Panc1 (cell line): ENCODE measurements at regions not wholly inside any gene's neighbourhood (a gene's known extent, or its start where the extent isn't known, plus 50 kb on each side); places are given as distances from the start of the nearest gene placed in this dataset.

Source experiments
- ATAC-seq: fragments of 200-7000 bp; cut with Tn5 transposase; 2 replicates; pipeline ENCODE4 v1.9.1; 2020; ENCODE audit warnings: mild to moderate bottlenecking, moderate library complexity
- BruUV-seq: library from RNA; stranded (reverse); fragments of 400-500 nt; replicated peaks from 2 replicates; lab custom pipeline; 2021; lab: Mats Ljungman, UMichigan
- CTCF ChIA-PET: fragments of 300-600 bp; sonication (Branson Sonifier 250); formaldehyde crosslinking; loops from one replicate; lab custom pipeline; 2022; ENCODE audit warnings: antibody characterized with exemption; lab: Charles Lee
- POLR2A ChIA-PET: fragments of 300-600 bp; sonication (Branson Sonifier 250); formaldehyde crosslinking; loops from one replicate; lab custom pipeline; 2022; ENCODE audit warnings: antibody characterized with exemption; lab: Charles Lee
- DNase-seq: peaks from one replicate; pipeline ENCODE4 v3.0.0-alpha.2; 2010; ENCODE audit warnings: low read depth, low spot score
- H3K27ac ChIP-seq: 2 replicates; pipeline ENCODE4 v1.5.1; 2011; ENCODE audit warnings: mild to moderate bottlenecking, low read length, inconsistent platforms
- H3K27me3 ChIP-seq: fragments of 200-500 bp; sonication (Bioruptor generic); 2 replicates; pipeline ENCODE4 v1.6.0; 2014; ENCODE audit warnings: low read length, inconsistent platforms; ENCODE audit not compliant: control insufficient read depth, insufficient read depth
- H3K36me3 ChIP-seq: fragments of 200-500 bp; sonication (Bioruptor generic); 2 replicates; pipeline ENCODE4 v1.5.1; 2014; ENCODE audit warnings: inconsistent platforms, mild to moderate bottlenecking, low read length, moderate library complexity; ENCODE audit not compliant: control insufficient read depth, insufficient read depth
- H3K4me1 ChIP-seq: 2 replicates; pipeline ENCODE4 v1.5.1; 2011; ENCODE audit warnings: inconsistent platforms, mild to moderate bottlenecking, low read length, moderate library complexity; ENCODE audit not compliant: control insufficient read depth, insufficient read depth
- H3K4me3 ChIP-seq, 2 experiments: 2 replicates each; pipeline ENCODE4 v1.5.1; 2011 to 2012; ENCODE audit warnings: low read depth in 2 of 2, low read length in 2 of 2, mild to moderate bottlenecking in 2 of 2, inconsistent platforms in 1 of 2, moderate library complexity in 1 of 2
- H3K9me3 ChIP-seq: fragments of 200-500 bp; sonication (Bioruptor generic); 2 replicates; pipeline ENCODE4 v1.5.1; 2014; ENCODE audit warnings: low read depth, mild to moderate bottlenecking, inconsistent platforms, low read length, moderate library complexity; ENCODE audit not compliant: control insufficient read depth, insufficient read depth
- CTCF ChIP-seq: fragments of 450-650 bp; IDR thresholded peaks from 2 replicates; pipeline ENCODE4 v1.5.1; 2017; ENCODE audit warnings: mild to moderate bottlenecking
- POLR2AphosphoS5 ChIP-seq: IDR thresholded peaks from 2 replicates; pipeline ENCODE4 v1.6.1; 2012; ENCODE audit warnings: mild to moderate bottlenecking, low read depth, low read length, moderate library complexity
- REST ChIP-seq, 2 experiments: IDR thresholded peaks; 2 replicates each; pipeline ENCODE4 v1.6.1; 2011 to 2012; ENCODE audit warnings: low read depth in 2 of 2, control low read depth in 1 of 2, low read length in 1 of 2, mild to moderate bottlenecking in 1 of 2, moderate library complexity in 1 of 2; ENCODE audit not compliant: insufficient read depth in 1 of 2
- SIN3A ChIP-seq: IDR thresholded peaks from 2 replicates; pipeline ENCODE4 v1.6.1; 2012; ENCODE audit warnings: low read depth, mild to moderate bottlenecking, low read length, moderate library complexity, borderline replicate concordance; ENCODE audit not compliant: insufficient read depth
- TCF7L2 ChIP-seq: IDR thresholded peaks from 2 replicates; pipeline ENCODE4 v1.6.1; 2011; ENCODE audit warnings: mild to moderate bottlenecking, low read depth, low read length, inconsistent platforms
- in situ Hi-C: cut with HindIII; loops from 2 replicates; pipeline ENCODE4 v1.10.0; 2016; ENCODE audit warnings: low sequenced_read_pairs, low pct_unique_long_range_greater_than_20kb
- intact Hi-C: fragments of 100-400 bp; cut with micrococcal nuclease; formaldehyde crosslinking; loops from one replicate; pipeline ENCODE4 v1.10.0; 2022; ENCODE audit not compliant: unreplicated experiment

GRCh38 chr2:8139668-8140200 is 542.1 kb upstream of the ID2 start:
- in situ Hi-C loops: no loop called here
- BruUV-seq: no TSS peak
- H3K4me3 ChIP-seq: no peak overlapping the region
- intact Hi-C loops: no loop called here
- DNase-seq (no peak), ATAC-seq (no peak)
- CTCF ChIA-PET: no interaction called here
- no peak overlapping the region for H3K27ac ChIP-seq
- H3K36me3 ChIP-seq: no peaks in the 10 kb centered on the region
- H3K4me1 ChIP-seq: no peaks in the 10 kb centered on the region
- no peaks in the 10 kb centered on the region for H3K9me3 ChIP-seq
- H3K27me3 ChIP-seq: no peaks in the 10 kb centered on the region; the same call in 1 of the 2 replicates
- POLR2A ChIA-PET: no interaction called here
- TF ChIP-seq REST (IDR thresholded peaks at IDR 0.05; ENCODE audit: insufficient read depth in 1 of 2, low read depth in 2 of 2, low read length in 1 of 2): no peak
- no peak for TF ChIP-seq TCF7L2
- no peak for TF ChIP-seq CTCF
- no peak for TF ChIP-seq POLR2AphosphoS5
- TF ChIP-seq SIN3A: no peak

GRCh38 chr2:8141079-8141707 is 540.7 kb upstream of the ID2 start:
- no peak for ATAC-seq
- H3K27ac ChIP-seq: no peak overlapping the region
- DNase-seq: no peak
- H3K36me3 ChIP-seq: no peaks in the 10 kb centered on the region
- no peaks in the 10 kb centered on the region for H3K4me1 ChIP-seq
- no peaks in the 10 kb centered on the region for H3K9me3 ChIP-seq
- H3K27me3 ChIP-seq: no peaks in the 10 kb centered on the region; the same call in 1 of the 2 replicates
- CTCF ChIA-PET: no interaction called here
- no peak for TF ChIP-seq CTCF
- no peak for TF ChIP-seq TCF7L2
- TF ChIP-seq SIN3A: no peak
- no peak for TF ChIP-seq REST (IDR thresholded peaks at IDR 0.05; ENCODE audit: insufficient read depth in 1 of 2, low read depth in 2 of 2, low read length in 1 of 2)
- no peak for TF ChIP-seq POLR2AphosphoS5
- no peak overlapping the region for H3K4me3 ChIP-seq
- POLR2A ChIA-PET: no interaction called here
- in situ Hi-C loops: no loop called here
- intact Hi-C loops: no loop called here
- BruUV-seq: no TSS peak
